Skeletal muscle satellite cell (primary cell): ENCODE measurements at regions not wholly inside any gene's neighbourhood (a gene's known extent, or its start where the extent isn't known, plus 50 kb on each side); places are given as distances from the start of the nearest gene placed in this dataset.

Source experiments
- H3K27me3 ChIP-seq: 2 replicates; pipeline ENCODE4 v1.7.0; 2013; ENCODE audit warnings: low read length; ENCODE audit not compliant: control insufficient read depth, insufficient read depth
- H3K36me3 ChIP-seq: 2 replicates; pipeline ENCODE4 v1.7.0; 2013; ENCODE audit warnings: mild to moderate bottlenecking, control low read depth, low read length; ENCODE audit not compliant: insufficient read depth
- H3K4me1 ChIP-seq: 2 replicates; pipeline ENCODE4 v1.7.0; 2013; ENCODE audit warnings: low read length; ENCODE audit not compliant: control insufficient read depth, insufficient read depth
- H3K4me2 ChIP-seq: 2 replicates; pipeline ENCODE4 v1.7.0; 2013; ENCODE audit warnings: mild to moderate bottlenecking, low read length
- H3K4me3 ChIP-seq: 2 replicates; pipeline ENCODE4 v1.7.0; 2013; ENCODE audit warnings: low read length
- H3K9ac ChIP-seq: 2 replicates; pipeline ENCODE4 v1.7.0; 2013; ENCODE audit warnings: mild to moderate bottlenecking, low read depth, low read length, moderate library complexity
- H3K9me3 ChIP-seq: replicated peaks from 2 replicates; pipeline ENCODE4 v1.7.0; 2013; ENCODE audit warnings: mild to moderate bottlenecking, control low read depth, low read length

GRCh38 chr4:89539797-89540711, 232.5 kb upstream of the GPRIN3 start:
- Histone ChIP-seq H3K9me3 (no peaks in the 10 kb centered on the region), H3K27me3 (no peaks in the 10 kb centered on the region), H3K4me1 (peaks cover 10% of the 10 kb centered on the region), H3K4me3 (no peak overlapping the region), H3K9ac (no peak overlapping the region), H3K4me2 (no peak overlapping the region), H3K36me3 (no peaks in the 10 kb centered on the region)

GRCh38 chr4:89539374-89539773, 231.8 kb upstream of the GPRIN3 start:
- no peaks in the 10 kb centered on the region for H3K27me3 ChIP-seq
- H3K4me1 ChIP-seq, result peaks cover 10% of the 10 kb centered on the region
- H3K4me2 ChIP-seq, result no peak overlapping the region
- no peaks in the 10 kb centered on the region for H3K36me3 ChIP-seq
- H3K9ac ChIP-seq, result no peak overlapping the region
- H3K4me3 ChIP-seq, result no peak overlapping the region
- no peaks in the 10 kb centered on the region for H3K9me3 ChIP-seq

GRCh38 chr4:89538886-89539285, 231.3 kb upstream of the GPRIN3 start:
- Histone ChIP-seq H3K4me3 (no peak overlapping the region), H3K36me3 (no peaks in the 10 kb centered on the region), H3K27me3 (no peaks in the 10 kb centered on the region), H3K4me1 (peaks cover 10% of the 10 kb centered on the region), H3K4me2 (no peak overlapping the region), H3K9me3 (no peaks in the 10 kb centered on the region), H3K9ac (no peak overlapping the region)

- no peak overlapping the region for H3K9ac ChIP-seq
- no peaks in the 10 kb centered on the region for H3K27me3 ChIP-seq
- no peak overlapping the region for H3K4me2 ChIP-seq
- no peak overlapping the region for H3K4me3 ChIP-seq
- H3K4me1 ChIP-seq, result peaks cover 10% of the 10 kb centered on the region
- H3K36me3 ChIP-seq, result no peaks in the 10 kb centered on the region
- H3K9me3 ChIP-seq, result no peaks in the 10 kb centered on the region
Measured at GRCh38 chr4:89538171-89538570, 230.6 kb upstream of the GPRIN3 start.

DNA sequence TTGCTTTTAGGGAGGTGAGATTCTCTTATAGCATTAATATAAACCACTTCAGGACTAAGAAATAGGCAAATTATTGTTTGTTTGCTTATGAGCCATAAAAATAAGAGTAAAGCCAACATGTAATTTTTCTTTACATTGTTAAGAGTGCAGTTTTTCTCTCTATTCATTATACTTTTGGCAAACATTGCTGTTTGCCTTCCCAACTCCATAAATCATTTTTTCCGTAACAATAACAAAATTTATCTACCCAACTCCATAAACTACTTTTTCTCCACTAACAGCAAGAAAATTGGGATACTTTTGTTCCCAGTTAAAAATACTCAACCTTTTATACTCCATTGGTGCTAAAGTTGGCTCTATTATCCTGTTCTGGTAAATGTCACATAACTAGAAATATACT, 229.7 kb upstream of the GPRIN3 start:
- Histone ChIP-seq H3K9ac (no peak overlapping the region), H3K36me3 (no peaks in the 10 kb centered on the region), H3K4me2 (no peak overlapping the region), H3K4me1 (peaks cover 10% of the 10 kb centered on the region), H3K27me3 (no peaks in the 10 kb centered on the region), H3K4me3 (no peak overlapping the region), H3K9me3 (no peaks in the 10 kb centered on the region)

DNA sequence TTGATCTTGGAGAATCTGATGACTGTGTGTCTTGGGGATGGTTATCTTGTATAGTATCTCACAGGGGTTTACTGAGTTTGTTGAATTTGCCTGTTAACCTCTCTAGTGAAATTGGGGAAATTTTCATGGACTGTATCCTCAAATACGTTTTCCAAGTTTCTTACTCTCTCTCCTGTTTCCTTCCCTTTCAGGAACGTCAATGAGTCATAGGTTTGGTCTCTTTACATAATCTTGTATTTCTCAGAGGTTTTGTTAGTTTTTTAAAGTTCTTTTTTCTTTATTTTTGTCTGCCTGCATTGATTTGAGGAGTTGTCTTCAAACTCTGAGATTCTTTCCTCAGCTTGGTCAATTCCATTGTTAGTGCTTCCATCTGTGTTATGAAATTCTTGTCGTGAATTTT, 227.7 kb upstream of the GPRIN3 start:
- H3K36me3 ChIP-seq, result no peaks in the 10 kb centered on the region
- no peaks in the 10 kb centered on the region for H3K9me3 ChIP-seq
- peaks cover 8% of the 10 kb centered on the region for H3K4me1 ChIP-seq
- H3K27me3 ChIP-seq, result no peaks in the 10 kb centered on the region
- H3K4me2 ChIP-seq, result no peak overlapping the region
- no peak overlapping the region for H3K4me3 ChIP-seq
- no peak overlapping the region for H3K9ac ChIP-seq

GRCh38 chr4:89534356-89534755, 226.8 kb upstream of the GPRIN3 start:
- no peaks in the 10 kb centered on the region for H3K4me1 ChIP-seq
- no peak overlapping the region for H3K4me3 ChIP-seq
- H3K9me3 ChIP-seq, result no peaks in the 10 kb centered on the region
- H3K27me3 ChIP-seq, result no peaks in the 10 kb centered on the region
- no peak overlapping the region for H3K9ac ChIP-seq
- no peaks in the 10 kb centered on the region for H3K36me3 ChIP-seq
- H3K4me2 ChIP-seq, result no peak overlapping the region

DNA sequence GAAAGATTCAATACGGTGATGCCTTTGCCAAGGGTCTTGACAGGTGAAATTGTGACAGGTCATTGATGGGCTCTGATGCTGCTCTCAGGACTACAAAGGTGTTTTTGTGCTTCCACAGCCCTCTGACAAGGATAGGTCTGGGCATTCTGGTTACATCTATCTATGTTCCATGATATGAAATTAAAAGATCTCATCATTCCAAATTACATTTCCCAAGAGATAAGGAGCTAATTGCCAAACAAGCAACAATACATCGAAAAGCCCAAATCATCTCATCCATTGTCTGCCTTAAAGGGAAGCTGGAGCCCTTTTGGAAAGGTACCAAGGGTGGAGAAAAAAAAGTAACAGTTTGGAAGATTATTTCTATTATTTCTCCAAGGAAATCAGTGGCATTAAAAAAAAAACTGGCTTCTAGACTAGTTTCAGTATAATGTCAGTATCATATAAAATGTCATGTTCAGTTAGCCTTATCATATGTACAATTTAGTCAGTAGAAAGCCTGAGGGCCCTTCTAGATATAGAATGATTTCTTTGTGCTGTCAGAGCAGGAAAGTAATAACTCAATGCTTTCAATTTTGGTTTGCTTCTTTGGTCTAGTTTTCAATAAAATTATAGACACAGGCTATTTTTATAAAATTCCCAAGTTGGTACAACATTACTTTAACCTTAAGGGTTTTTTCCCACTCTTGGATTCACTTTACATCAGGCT, 224.5 kb upstream of the GPRIN3 start:
- Histone ChIP-seq H3K9me3 (no peaks in the 10 kb centered on the region), H3K4me3 (no peak overlapping the region), H3K4me2 (no peak overlapping the region), H3K9ac (no peak overlapping the region), H3K4me1 (no peaks in the 10 kb centered on the region), H3K27me3 (no peaks in the 10 kb centered on the region), H3K36me3 (no peaks in the 10 kb centered on the region)

DNA sequence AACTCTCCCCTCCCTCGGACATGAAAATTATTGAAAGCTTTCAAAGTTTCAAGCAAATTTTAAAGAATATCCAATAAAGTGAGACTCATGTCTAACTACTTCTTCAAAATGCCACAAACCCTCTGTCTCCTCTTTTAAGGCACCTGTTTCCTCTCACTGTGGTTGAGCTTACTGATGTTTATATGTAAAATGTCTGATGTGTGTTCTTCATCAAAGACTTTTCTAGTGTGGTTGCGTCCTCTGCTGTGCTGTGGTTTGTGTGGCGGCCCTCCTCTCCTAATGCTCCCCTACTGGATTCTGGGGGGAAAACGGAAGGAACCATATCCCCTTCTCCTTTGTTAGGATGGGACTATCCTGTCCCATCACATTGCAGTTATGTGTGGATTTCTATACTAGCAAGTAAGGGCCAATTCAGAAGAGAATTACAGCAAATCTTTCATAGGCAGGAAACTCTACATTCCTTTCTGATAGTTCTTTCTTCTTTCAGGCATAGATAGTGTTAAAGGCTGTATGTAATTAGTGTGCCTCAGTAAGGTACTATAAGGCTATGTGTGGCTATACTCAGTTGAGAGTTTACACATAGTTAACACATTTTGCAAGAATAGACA, 221.0 kb upstream of the GPRIN3 start:
- no peaks in the 10 kb centered on the region for H3K36me3 ChIP-seq
- no peaks in the 10 kb centered on the region for H3K27me3 ChIP-seq
- no peaks in the 10 kb centered on the region for H3K4me1 ChIP-seq
- no peak overlapping the region for H3K4me3 ChIP-seq
- H3K9me3 ChIP-seq, result no peaks in the 10 kb centered on the region
- no peak overlapping the region for H3K9ac ChIP-seq
- H3K4me2 ChIP-seq, result no peak overlapping the region

- Histone ChIP-seq H3K27me3 (peaks cover 6% of the 10 kb centered on the region), H3K9ac (no peak overlapping the region), H3K36me3 (no peaks in the 10 kb centered on the region), H3K4me3 (no peak overlapping the region), H3K9me3 (no peaks in the 10 kb centered on the region), H3K4me1 (no peaks in the 10 kb centered on the region), H3K4me2 (no peak overlapping the region)
Measured at GRCh38 chr4:89521826-89522225, 214.2 kb upstream of the GPRIN3 start.

DNA sequence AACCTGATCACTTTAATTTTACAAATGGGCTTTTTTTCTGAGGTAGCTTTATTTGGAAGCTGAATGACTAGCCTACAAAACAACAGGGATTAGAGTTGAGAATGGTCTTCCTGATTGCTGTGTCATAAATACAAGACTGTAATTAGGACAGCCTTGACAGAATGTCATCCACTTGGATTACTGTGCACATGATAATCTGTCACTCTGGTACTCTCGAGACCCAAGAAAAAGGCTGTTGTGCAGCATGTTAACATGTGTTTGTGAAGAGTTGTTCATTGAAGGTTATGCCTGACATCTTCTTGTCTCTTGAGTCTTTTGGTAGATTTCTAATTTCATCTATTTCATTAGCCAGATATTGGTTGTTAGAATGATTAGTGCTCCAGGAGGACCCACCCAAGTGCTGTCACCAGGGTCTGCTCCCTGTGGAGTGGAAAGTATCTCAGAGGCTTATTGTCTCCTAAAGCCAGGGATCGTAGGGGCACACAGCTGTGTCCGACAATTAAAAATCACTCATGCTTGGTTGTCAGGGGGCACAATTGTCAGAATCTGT, 212.2 kb upstream of the GPRIN3 start:
- no peaks in the 10 kb centered on the region for H3K9me3 ChIP-seq
- H3K4me3 ChIP-seq, result no peak overlapping the region
- no peaks in the 10 kb centered on the region for H3K36me3 ChIP-seq
- no peaks in the 10 kb centered on the region for H3K4me1 ChIP-seq
- no peak overlapping the region for H3K4me2 ChIP-seq
- peaks cover 6% of the 10 kb centered on the region for H3K27me3 ChIP-seq
- no peak overlapping the region for H3K9ac ChIP-seq
